ENCODE measurements at regions not wholly inside any gene's neighbourhood (a gene's known extent, or its start where the extent isn't known, plus 50 kb on each side); places are given as distances from the start of the nearest gene placed in this dataset.

DNA sequence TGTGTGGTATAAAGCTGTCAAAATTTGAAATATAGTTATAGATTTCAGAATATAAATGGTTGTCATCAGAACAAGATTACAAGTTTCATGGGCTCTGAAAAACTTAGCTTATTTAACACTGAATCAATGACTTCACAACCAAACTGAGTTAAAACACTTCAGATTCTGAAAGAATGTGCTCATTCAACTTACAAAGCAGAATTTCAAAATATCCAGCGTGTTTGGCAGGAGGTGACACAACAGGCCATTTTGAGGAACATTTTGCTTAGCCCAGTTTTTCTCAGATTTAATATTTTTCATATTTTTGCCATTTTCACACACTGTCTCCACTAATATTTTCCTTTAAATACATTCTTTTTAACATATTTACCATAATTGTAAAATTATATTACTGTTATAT is 781.1 kb downstream of the TUSC7 start:
- POLR2A ChIA-PET = no interaction called here
- CTCF ChIA-PET = interaction anchor here (0.6 kb wide), 1 partner anchor 332 kb away, joined by 3 read pairs; no protein-coding TSS in a partner anchor
- TF ChIP-seq NFRKB (IDR thresholded peaks at IDR 0.05) (no peak), ZNF384 (IDR thresholded peaks at IDR 0.05) (no peak), BHLHE40 (IDR thresholded peaks at IDR 0.05; ENCODE audit: borderline replicate concordance) (no peak), SUZ12 (IDR thresholded peaks at IDR 0.05) (no peak), FOXA1 (IDR thresholded peaks at IDR 0.05) (no peak), CTBP1 (IDR thresholded peaks at IDR 0.05; ENCODE audit: borderline replicate concordance) (no peak), SP1 (IDR thresholded peaks at IDR 0.05) (no peak), PKNOX1 (IDR thresholded peaks at IDR 0.05) (no peak), ELF4 (IDR thresholded peaks at IDR 0.05) (no peak), HDGF (IDR thresholded peaks at IDR 0.05; ENCODE audit: borderline replicate concordance) (no peak), TARDBP (IDR thresholded peaks at IDR 0.05) (no peak)
- DNase-seq (ENCODE audit: extremely low spot score) = no peak

GRCh38 chr3:117495620-117496019 is 786.0 kb downstream of the TUSC7 start:
- no peak for TF ChIP-seq ELF4 (IDR thresholded peaks at IDR 0.05)
- no peak for TF ChIP-seq HDGF (IDR thresholded peaks at IDR 0.05; ENCODE audit: borderline replicate concordance)
- no peak for TF ChIP-seq PKNOX1 (IDR thresholded peaks at IDR 0.05)
- no peak for TF ChIP-seq ZNF384 (IDR thresholded peaks at IDR 0.05)
- TF ChIP-seq ARNT (IDR thresholded peaks at IDR 0.05) = no peak
- no peak for TF ChIP-seq FOXM1 (IDR thresholded peaks at IDR 0.05; ENCODE audit: borderline replicate concordance)
- no peak for DNase-seq (ENCODE audit: extremely low spot score)
- ChIA-PET POLR2A (no interaction called here), CTCF (no interaction called here)

GRCh38 chr3:117499189-117499870 is 789.8 kb downstream of the TUSC7 start:
- ChIA-PET CTCF (no interaction called here), POLR2A (no interaction called here)
- no peak for DNase-seq (ENCODE audit: extremely low spot score)
- no peak for TF ChIP-seq FOXK2 (IDR thresholded peaks at IDR 0.05)
- no peak for TF ChIP-seq LEF1 (IDR thresholded peaks at IDR 0.05; ENCODE audit: borderline replicate concordance)
- TF ChIP-seq FOXA1 (IDR thresholded peaks at IDR 0.05) = no peak
- TF ChIP-seq ARNT (IDR thresholded peaks at IDR 0.05) = no peak
- TF ChIP-seq HDGF (IDR thresholded peaks at IDR 0.05; ENCODE audit: borderline replicate concordance) = no peak
- TF ChIP-seq PKNOX1 (IDR thresholded peaks at IDR 0.05) = no peak
- TF ChIP-seq BHLHE40 (IDR thresholded peaks at IDR 0.05; ENCODE audit: borderline replicate concordance) = no peak
- TF ChIP-seq FOXM1 (IDR thresholded peaks at IDR 0.05; ENCODE audit: borderline replicate concordance) = no peak
- TF ChIP-seq ELF4 (IDR thresholded peaks at IDR 0.05) = no peak
- no peak for TF ChIP-seq NFRKB (IDR thresholded peaks at IDR 0.05)
- no peak for TF ChIP-seq SP1 (IDR thresholded peaks at IDR 0.05)
- TF ChIP-seq SUZ12 (IDR thresholded peaks at IDR 0.05) = no peak

GRCh38 chr3:117507958-117508357 is 798.4 kb downstream of the TUSC7 start:
- POLR2A ChIA-PET = no interaction called here
- TF ChIP-seq FOXM1 (IDR thresholded peaks at IDR 0.05; ENCODE audit: borderline replicate concordance) (no peak), L3MBTL2 (conservative IDR thresholded peaks at IDR 0.05) (no peak), HDGF (IDR thresholded peaks at IDR 0.05; ENCODE audit: borderline replicate concordance) (no peak), NFRKB (IDR thresholded peaks at IDR 0.05) (no peak), BHLHE40 (IDR thresholded peaks at IDR 0.05; ENCODE audit: borderline replicate concordance) (no peak), FOXK2 (IDR thresholded peaks at IDR 0.05) (no peak), ZNF384 (IDR thresholded peaks at IDR 0.05) (no peak), ARNT (IDR thresholded peaks at IDR 0.05) (no peak), SUZ12 (IDR thresholded peaks at IDR 0.05) (no peak), SP1 (IDR thresholded peaks at IDR 0.05) (no peak)
- CTCF ChIA-PET = no interaction called here
- DNase-seq (ENCODE audit: extremely low spot score) = no peak

- CTCF ChIA-PET = no interaction called here
- no peak for DNase-seq (ENCODE audit: extremely low spot score)
- no peak for TF ChIP-seq ZNF384 (IDR thresholded peaks at IDR 0.05)
- no peak for TF ChIP-seq ELF4 (IDR thresholded peaks at IDR 0.05)
- TF ChIP-seq L3MBTL2 (conservative IDR thresholded peaks at IDR 0.05) = no peak
- TF ChIP-seq SUZ12 (IDR thresholded peaks at IDR 0.05) = no peak
- no peak for TF ChIP-seq BHLHE40 (IDR thresholded peaks at IDR 0.05; ENCODE audit: borderline replicate concordance)
- TF ChIP-seq FOXM1 (IDR thresholded peaks at IDR 0.05; ENCODE audit: borderline replicate concordance) = no peak
- TF ChIP-seq HDGF (IDR thresholded peaks at IDR 0.05; ENCODE audit: borderline replicate concordance) = no peak
- no peak for TF ChIP-seq FOXK2 (IDR thresholded peaks at IDR 0.05)
- TF ChIP-seq NFRKB (IDR thresholded peaks at IDR 0.05) = no peak
- TF ChIP-seq ARNT (IDR thresholded peaks at IDR 0.05) = no peak
- TF ChIP-seq FOXA1 (IDR thresholded peaks at IDR 0.05) = no peak
- POLR2A ChIA-PET = no interaction called here
These were observed 800.3 kb downstream of the TUSC7 start for GRCh38 chr3:117509858-117510257.

DNA sequence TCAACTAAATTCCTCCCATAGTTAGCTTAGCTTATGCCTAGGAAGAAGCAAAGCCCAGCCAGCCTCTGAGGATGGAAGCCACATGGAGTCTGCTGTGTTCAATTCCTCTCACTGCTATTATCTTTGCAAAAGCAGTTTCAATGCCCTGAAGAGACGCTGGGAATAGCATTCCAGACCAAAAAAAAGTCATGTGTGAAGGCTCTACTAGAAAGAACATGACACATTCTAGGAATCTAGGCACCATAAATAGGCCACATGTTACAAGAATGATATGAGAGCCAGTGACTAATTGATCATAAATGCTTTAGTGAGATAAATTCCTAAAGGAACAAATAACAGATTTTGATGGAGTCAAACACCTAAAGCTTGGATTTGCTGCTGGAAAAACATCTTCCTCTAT is 800.8 kb downstream of the TUSC7 start:
- DNase-seq (ENCODE audit: extremely low spot score) = no peak
- ChIA-PET CTCF (no interaction called here), POLR2A (no interaction called here)
- no peak for TF ChIP-seq CTBP1 (IDR thresholded peaks at IDR 0.05; ENCODE audit: borderline replicate concordance)
- no peak for TF ChIP-seq PKNOX1 (IDR thresholded peaks at IDR 0.05)
- TF ChIP-seq L3MBTL2 (conservative IDR thresholded peaks at IDR 0.05) = no peak
- TF ChIP-seq SP1 (IDR thresholded peaks at IDR 0.05) = no peak
- TF ChIP-seq LEF1 (IDR thresholded peaks at IDR 0.05; ENCODE audit: borderline replicate concordance) = no peak
- no peak for TF ChIP-seq ELF4 (IDR thresholded peaks at IDR 0.05)
- TF ChIP-seq FOXK2 (IDR thresholded peaks at IDR 0.05) = no peak
- no peak for TF ChIP-seq NFRKB (IDR thresholded peaks at IDR 0.05)
- no peak for TF ChIP-seq FOXM1 (IDR thresholded peaks at IDR 0.05; ENCODE audit: borderline replicate concordance)
